ENCODE measurements at regions not wholly inside any gene's neighbourhood (a gene's known extent, or its start where the extent isn't known, plus 50 kb on each side); places are given as distances from the start of the nearest gene placed in this dataset.

GRCh38 chr14:34004881-34005280 lies 54.0 kb upstream of the EGLN3 start:
- TF ChIP-seq POLR2A (IDR thresholded peaks at IDR 0.05; ENCODE audit: low read depth, low read length) (no peak), TAF1 (IDR thresholded peaks at IDR 0.05; ENCODE audit: borderline replicate concordance, low read depth, low read length) (no peak), POLR2AphosphoS5 (IDR thresholded peaks at IDR 0.05; ENCODE audit: low read depth, low read length) (no peak)

All from GM12892 (cell line).